ENCODE measurements at regions not wholly inside any gene's neighbourhood (a gene's known extent, or its start where the extent isn't known, plus 50 kb on each side); places are given as distances from the start of the nearest gene placed in this dataset.
"Not testable (repeated sequence)": the region's sequence is repeated elsewhere in the genome, so short reads cannot be mapped to it uniquely, and the experiment has no call there.

DNA sequence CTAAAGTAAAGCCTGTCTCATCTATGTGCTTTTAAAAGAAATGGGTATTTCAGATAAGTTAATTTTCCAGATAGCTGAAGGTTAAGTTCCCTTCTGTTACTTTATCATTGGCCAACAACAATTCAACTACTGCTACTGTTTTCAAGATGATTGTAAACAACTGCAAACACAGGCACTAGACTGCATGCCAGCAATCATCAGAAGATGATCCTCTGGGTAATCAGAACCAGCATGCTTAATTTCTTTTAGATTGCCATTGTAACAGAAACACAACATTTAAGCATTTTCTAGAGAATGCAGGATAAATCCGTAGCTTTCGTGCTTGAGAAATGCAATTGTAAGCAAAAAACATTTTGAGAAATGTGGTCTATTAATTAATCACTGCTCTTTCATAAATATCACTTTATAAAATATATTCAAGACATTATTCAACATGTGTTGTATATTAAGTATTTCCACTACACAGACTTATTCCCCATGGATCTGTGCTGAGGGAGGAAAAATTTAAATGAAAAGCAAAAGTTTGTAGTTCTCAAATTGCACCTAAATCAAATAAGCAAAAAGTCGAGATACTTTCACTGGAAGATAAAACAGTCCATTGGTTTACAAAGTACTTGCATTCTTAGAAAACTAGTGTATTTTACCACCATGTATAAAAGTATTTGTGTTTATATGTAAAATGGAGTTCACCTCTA is 133.7 kb downstream of the ATL2 start:
- Histone ChIP-seq H3K27me3 (ENCODE audit: insufficient read depth, low read depth, severe bottlenecking) (no peaks in the 10 kb centered on the region), H3K9me3 (ENCODE audit: severe bottlenecking) (no peaks in the 10 kb centered on the region), H3K27ac (no peak overlapping the region), H3K36me3 (no peaks in the 10 kb centered on the region), H3K4me3 (ENCODE audit: low read depth, low read length) (no peak overlapping the region)
- TF ChIP-seq, protein P1, sequence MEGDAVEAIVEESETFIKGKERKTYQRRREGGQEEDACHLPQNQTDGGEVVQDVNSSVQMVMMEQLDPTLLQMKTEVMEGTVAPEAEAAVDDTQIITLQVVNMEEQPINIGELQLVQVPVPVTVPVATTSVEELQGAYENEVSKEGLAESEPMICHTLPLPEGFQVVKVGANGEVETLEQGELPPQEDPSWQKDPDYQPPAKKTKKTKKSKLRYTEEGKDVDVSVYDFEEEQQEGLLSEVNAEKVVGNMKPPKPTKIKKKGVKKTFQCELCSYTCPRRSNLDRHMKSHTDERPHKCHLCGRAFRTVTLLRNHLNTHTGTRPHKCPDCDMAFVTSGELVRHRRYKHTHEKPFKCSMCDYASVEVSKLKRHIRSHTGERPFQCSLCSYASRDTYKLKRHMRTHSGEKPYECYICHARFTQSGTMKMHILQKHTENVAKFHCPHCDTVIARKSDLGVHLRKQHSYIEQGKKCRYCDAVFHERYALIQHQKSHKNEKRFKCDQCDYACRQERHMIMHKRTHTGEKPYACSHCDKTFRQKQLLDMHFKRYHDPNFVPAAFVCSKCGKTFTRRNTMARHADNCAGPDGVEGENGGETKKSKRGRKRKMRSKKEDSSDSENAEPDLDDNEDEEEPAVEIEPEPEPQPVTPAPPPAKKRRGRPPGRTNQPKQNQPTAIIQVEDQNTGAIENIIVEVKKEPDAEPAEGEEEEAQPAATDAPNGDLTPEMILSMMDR (IDR thresholded peaks at IDR 0.05; ENCODE audit: low read depth, low read length), result no peak
- DNase-seq, result no peak

- DNase-seq, result no peak
- no peak overlapping the region for H3K27ac ChIP-seq
- no peaks in the 10 kb centered on the region for H3K27me3 ChIP-seq (ENCODE audit: insufficient read depth, low read depth, severe bottlenecking)
- TF ChIP-seq, protein P1 (IDR thresholded peaks at IDR 0.05; ENCODE audit: low read depth, low read length), result no peak
- peaks cover 7% of the 10 kb centered on the region for H3K9me3 ChIP-seq (ENCODE audit: severe bottlenecking)
- no peaks in the 10 kb centered on the region for H3K36me3 ChIP-seq
- H3K4me3 ChIP-seq (ENCODE audit: low read depth, low read length), result no peak overlapping the region
These were observed 137.6 kb downstream of the ATL2 start for GRCh38 chr2:38239452-38239851.

GRCh38 chr2:38238705-38239104 is 138.4 kb downstream of the ATL2 start:
- not testable (repeated sequence) for H3K36me3 ChIP-seq; H3K27me3 ChIP-seq (ENCODE audit: insufficient read depth, low read depth, severe bottlenecking); H3K4me3 ChIP-seq (ENCODE audit: low read depth, low read length); H3K9me3 ChIP-seq (ENCODE audit: severe bottlenecking); DNase-seq; H3K27ac ChIP-seq

DNA sequence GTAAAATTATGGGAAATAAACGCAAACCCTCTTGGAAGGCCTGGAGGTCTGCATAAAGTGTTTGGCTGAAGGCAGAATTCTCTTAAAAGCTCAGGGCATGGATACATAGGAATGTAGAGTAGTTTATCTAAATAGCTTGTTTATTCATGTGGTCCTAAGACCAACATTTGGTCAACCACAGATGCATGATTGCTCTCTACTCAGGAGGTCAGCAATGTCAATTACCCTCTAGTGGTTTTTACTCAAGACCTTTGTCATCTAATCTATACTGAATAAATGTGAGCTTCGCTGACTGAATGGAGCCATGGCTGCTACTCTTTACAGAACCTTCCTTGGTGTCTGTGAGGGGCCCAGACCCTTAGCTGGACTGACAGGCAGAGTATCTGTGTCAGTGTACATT is 139.8 kb downstream of the ATL2 start:
- DNase-seq, result no peak
- no peak overlapping the region for H3K27ac ChIP-seq

GRCh38 chr2:38233231-38233983 is 143.7 kb downstream of the ATL2 start:
- Histone ChIP-seq H3K36me3 (no peaks in the 10 kb centered on the region), H3K4me3 (ENCODE audit: low read depth, low read length) (no peak overlapping the region), H3K27ac (no peak overlapping the region), H3K9me3 (ENCODE audit: severe bottlenecking) (peaks cover 7% of the 10 kb centered on the region), H3K27me3 (ENCODE audit: insufficient read depth, low read depth, severe bottlenecking) (no peaks in the 10 kb centered on the region)
- TF ChIP-seq, protein P1 (IDR thresholded peaks at IDR 0.05; ENCODE audit: low read depth, low read length), result no peak
- no peak for DNase-seq

More for the DNA sequence above, 139.8 kb downstream of the ATL2 start:
- Histone ChIP-seq H3K36me3 (no peaks in the 10 kb centered on the region), H3K4me3 (ENCODE audit: low read depth, low read length) (no peak overlapping the region), H3K9me3 (ENCODE audit: severe bottlenecking) (peaks cover 7% of the 10 kb centered on the region), H3K27me3 (ENCODE audit: insufficient read depth, low read depth, severe bottlenecking) (no peaks in the 10 kb centered on the region)
- TF ChIP-seq, protein P1 (IDR thresholded peaks at IDR 0.05; ENCODE audit: low read depth, low read length), result no peak

- TF ChIP-seq, protein P1 (IDR thresholded peaks at IDR 0.05; ENCODE audit: low read depth, low read length), result no peak
- H3K27ac ChIP-seq, result no peak overlapping the region
These were observed 144.6 kb downstream of the ATL2 start for GRCh38 chr2:38232454-38232853.

More at GRCh38 chr2:38232454-38232853, 144.6 kb downstream of the ATL2 start:
- H3K4me3 ChIP-seq (ENCODE audit: low read depth, low read length), result no peak overlapping the region
- no peaks in the 10 kb centered on the region for H3K27me3 ChIP-seq (ENCODE audit: insufficient read depth, low read depth, severe bottlenecking)
- no peaks in the 10 kb centered on the region for H3K36me3 ChIP-seq
- DNase-seq, result no peak
- H3K9me3 ChIP-seq (ENCODE audit: severe bottlenecking), result peaks cover 7% of the 10 kb centered on the region
